GM18858 (cell line): ENCODE measurements at regions not wholly inside any gene's neighbourhood (a gene's known extent, or its start where the extent isn't known, plus 50 kb on each side); places are given as distances from the start of the nearest gene placed in this dataset.
A peak's percentile ranks its signal among the peaks of the same experiment; 100 is the strongest.
"Not testable (repeated sequence)": the region's sequence is repeated elsewhere in the genome, so short reads cannot be mapped to it uniquely, and the experiment has no call there.

Experiments
- ATAC-seq: cut with Tn5 transposase; IDR thresholded peaks from one replicate; pipeline ENCODE4 v1.9.1; 2021; ENCODE audit not compliant: unreplicated experiment

- not testable (repeated sequence) for ATAC-seq
Observed at GRCh38 chr9:78172610-78173009, 63.3 kb upstream of the CEP78 start.

DNA sequence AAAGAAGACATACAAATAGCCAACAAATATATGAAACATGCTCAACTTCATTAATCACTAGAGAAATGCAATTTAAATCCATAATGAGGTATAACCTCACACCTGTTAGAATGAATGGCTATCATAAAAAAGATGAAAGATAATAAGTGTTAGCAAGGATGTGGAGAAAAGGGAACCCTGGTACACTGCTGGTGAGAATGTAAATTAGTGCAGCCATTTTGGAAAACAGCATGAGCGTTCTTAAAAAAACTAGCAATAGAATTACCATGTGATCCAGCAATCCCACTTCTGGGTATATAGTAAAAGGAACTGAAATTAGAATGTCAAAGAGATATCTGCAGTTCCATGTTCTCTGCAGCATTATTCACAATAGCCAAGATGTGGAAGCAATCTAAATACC lies 64.2 kb upstream of the CEP78 start:
- no peak for ATAC-seq

- no peak for ATAC-seq
Observed at GRCh38 chr9:78169125-78169524, 66.8 kb upstream of the CEP78 start.

DNA sequence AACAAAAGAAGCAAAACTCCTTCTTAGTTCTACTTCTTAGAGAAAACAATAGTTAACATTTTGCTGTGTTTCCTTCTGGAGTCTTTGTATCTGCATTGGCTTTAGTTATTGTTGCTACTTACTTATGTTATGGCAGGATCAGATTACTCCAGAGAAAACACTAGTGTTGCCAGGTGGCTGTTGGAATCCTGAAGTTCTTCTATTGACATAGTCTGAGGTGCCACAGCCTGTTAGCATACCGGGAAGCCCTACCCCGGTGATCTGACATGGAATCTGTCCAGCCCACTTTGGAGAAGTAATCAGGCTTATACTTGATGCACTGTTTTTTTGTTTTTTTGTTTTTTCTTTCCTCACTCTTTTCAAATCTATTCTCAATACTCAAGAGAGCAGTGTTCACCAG lies 68.5 kb upstream of the CEP78 start:
- ATAC-seq: no peak

- ATAC-seq: no peak
Observed at GRCh38 chr9:78163834-78164233, 72.0 kb upstream of the CEP78 start.

- ATAC-seq: no peak
Observed at GRCh38 chr9:78158286-78158685, 77.6 kb upstream of the CEP78 start.

- no peak for ATAC-seq
Observed at GRCh38 chr9:78150983-78151356, 84.9 kb upstream of the CEP78 start.

DNA sequence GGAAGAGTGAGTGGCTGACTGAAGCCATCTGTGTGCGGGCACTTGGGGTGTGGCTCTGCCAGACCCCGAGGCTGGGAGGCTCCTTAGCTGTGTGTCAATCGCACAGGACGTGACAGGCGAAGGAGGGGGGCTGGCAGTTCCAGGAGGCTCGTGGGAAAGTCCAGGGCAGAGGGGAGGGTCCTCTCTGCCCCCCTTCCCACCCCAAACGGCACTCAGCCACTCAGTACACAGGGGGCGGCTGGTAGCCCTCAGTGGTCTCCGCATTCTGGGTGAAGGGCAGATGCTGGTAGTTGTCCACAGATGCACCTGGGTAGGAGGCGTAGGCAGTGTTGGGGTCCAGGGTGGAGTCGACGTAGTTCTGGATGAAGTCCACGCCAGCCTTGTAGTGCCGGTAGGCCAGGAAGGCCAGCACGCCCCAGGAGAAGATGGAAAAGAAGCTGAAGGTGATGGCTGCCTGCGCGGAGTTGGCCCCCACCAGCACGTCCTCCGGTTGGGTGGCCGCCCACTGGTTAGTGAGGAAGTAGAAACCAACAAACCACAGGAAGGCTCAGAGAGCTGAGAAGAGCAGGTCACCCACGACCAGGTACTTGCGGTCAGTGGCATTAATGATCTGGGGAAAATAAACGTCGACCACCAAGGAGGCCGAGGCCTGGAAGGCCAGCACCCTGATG lies 85.4 kb upstream of the CEP78 start:
- ATAC-seq: no peak

DNA sequence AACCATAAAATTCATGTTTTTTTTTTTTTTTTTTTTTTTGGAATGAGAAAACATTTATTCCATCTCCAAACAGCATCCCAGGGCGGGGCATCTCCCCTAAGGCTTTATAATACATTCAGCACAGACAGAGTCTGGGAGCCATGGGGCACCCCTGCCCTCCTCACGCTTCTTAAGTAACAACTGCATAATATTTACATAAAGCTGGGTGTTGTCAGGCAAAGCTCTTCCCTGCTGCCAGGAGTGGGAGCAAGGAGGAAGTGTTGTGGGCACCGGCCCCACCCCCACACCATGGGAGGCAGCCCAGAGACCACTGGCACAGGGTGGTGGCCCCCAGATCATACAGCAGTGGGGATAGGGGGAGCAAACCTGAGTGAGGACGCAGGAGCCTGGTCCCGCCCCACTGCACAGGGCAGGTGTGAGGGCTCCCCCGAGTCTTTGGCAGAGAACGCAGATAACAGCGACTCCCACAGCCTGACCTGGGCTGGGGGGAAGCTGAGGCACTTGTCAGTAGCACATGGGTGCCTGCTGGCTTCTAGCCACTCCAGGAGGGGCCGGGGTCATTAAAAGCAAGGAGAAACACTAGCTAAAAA lies 86.1 kb upstream of the CEP78 start:
- no peak for ATAC-seq

DNA sequence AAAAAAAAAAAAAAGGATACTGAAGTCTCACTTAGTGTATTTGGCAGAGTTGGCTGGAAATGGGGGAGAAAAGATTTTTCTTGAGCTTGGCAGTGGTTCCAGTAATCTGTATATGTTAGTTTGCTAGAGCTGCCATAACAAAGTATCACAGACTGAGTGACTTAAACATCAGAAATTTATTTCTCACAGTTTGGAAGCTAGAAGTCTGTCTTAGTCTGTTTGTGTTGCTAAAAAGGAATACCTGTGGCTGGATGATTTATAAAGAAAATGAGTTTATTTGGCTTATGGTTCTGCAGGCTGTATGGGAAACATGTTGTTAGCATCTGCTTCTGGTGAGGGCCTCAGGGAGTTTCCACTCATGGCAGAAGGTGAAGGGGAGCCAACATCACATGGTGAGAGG lies 89.6 kb upstream of the CEP78 start:
- ATAC-seq: no peak

- ATAC-seq: peak; percentile 62
Observed at GRCh38 chr9:78144663-78145377, 91.1 kb upstream of the CEP78 start.

DNA sequence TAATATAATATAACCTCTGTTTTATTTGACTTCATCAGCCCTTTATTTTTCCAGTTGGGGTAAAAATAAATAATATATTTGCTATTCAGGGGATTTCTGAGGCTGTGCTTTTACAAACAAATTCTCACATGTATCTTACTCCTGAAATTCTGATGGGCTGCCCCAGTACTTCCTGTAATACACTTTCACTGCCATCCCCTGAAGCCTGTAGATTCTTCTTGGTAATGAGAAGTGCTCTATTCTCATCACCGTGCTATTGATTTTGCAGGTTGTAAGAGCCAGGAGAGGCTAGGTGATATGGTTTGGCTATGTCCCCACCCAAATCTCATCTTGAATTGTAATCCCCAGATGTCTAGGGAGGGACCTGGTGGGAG lies 91.9 kb upstream of the CEP78 start:
- ATAC-seq: no peak

DNA sequence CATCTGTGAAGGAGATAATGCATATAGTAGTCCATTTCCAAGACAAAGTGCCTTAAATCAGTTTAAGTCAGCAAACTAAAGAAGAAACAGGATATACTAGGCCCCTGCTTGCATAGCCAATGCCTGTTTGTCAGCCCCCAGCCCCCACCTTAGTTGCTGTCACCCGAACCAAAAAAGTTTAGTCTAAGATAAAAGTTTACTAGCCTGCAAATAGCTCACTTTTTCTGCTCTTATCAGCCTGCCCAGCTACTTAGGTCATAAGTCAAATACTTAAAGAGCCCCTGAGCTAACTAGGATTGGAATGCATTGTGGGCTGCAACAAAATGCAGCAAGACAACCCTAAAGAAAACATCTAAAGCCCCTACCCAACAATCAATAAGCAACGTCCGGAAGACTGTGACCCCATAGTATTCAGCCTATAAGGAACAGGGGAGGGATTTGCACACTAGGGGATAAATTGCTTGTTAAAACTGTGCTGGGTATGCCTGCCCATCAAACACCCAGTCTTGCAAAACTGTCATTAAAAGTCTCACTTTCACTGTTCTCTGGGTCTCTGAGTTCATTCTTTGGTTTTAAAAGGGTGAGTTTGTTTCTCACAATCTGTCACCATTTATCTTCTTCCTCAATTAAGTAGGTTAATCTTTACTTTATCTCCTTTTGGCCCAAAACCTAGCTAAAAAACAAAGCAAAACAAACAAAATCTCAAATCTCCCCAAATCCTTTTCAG lies 92.4 kb upstream of the CEP78 start:
- ATAC-seq: no peak

GRCh38 chr9:78142264-78142663 lies 93.6 kb upstream of the CEP78 start:
- not testable (repeated sequence) for ATAC-seq

- peak; percentile 53 for ATAC-seq
Observed at GRCh38 chr9:78133751-78134150, 102.1 kb upstream of the CEP78 start.

- ATAC-seq: no peak
Observed at GRCh38 chr9:78132701-78133058, 101.1 kb upstream of the GNAQ start.

DNA sequence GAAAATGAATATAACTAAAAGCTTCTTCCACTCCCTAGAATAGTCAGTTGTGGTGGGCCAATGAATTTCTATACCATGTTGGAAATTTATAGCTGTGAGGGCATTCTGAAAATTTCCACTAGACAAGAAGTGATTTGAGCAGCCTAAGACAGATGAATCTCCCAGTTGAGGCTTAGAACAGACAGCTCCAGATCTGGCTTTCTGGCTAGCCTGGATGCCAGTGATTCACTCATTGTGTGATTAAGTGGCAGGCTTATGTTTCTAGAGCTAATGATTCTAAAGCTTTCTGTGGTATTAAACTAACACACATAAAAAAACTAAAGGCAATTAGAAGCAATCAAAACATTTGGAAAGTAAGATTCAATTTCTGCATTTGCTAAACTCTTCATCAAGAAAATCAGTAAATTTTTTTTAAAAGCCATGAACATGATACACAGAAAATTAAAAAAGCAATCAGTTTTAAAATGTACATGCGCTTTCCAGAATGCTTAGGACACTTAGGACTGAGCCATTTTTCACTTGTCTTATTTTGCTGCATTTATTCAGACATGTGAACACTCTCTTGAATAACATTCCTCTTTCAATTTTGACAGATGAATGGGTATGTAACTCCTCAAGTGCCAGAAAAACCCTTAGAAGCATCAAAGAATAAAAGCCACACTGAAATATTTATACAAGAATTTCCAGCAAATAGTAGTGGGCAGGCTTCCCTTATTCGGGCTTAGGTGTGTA lies 100.5 kb upstream of the GNAQ start:
- ATAC-seq: no peak

GRCh38 chr9:78130853-78131252 lies 99.2 kb upstream of the GNAQ start:
- ATAC-seq: no peak

DNA sequence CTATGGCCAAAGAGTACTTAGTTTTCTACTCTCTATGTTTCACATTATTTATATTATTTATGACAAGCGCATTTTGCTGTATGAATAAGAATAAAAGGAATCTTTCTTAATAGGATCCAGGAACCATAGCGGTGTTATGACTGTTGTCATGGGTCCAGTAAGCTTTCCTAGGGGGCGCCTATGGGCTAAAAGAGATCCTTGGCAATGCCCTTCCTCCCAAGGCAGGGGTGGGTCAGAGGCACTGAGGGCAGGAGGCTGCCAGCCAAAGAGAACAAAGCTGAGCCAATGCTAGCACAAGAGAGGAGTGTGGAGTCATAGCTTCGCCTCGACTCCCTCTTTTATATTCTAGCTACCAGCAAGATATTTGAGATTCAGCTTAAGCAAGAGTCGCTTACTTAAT lies 98.4 kb upstream of the GNAQ start:
- ATAC-seq: no peak

DNA sequence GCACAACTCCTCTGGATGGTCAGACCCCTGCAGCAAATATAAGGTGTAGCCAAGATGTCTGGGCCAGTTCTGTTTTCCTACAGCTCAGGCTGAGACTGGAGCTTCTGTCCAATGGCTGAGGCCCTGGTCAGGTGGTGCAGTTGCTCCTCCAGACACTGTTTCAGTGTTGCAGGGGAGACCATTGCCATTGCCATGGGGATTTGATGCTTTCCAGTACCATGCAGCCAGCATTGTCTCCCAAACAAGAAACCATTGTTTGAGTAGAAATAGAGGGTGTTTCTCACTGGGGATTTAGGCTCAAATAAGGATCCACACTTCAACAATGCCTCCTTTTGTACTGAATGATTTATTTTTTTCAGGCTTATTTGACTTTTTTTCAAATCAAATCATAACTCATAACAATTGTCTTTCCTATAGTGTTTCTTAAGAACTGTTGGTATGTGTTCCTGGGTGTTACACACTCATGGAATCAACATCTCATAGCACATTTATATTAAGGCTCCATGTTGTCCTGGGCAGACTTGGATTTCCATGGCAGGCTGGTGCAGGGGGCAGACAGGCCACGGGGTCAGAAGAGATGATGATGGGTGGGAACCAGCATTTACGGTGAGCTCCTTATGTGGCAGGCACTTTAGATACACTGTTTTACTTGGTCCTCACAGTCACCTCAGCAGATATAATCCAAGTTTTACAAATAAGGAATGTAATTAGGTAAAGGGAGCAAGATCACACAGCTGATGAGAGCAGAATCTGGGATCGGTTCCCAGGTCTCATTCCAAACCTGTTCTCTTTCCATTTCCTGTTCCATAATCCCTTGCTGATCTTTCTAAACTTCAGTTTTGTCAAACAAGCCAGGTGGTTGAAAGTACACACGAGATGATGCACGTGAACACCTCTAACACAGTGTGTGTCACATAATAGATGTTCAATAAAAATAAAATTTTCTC lies 95.9 kb upstream of the GNAQ start:
- no peak for ATAC-seq
